Activated B cell treated with CpG ODN at 0.5 μM for 24 hours (primary cell): ENCODE measurements at regions not wholly inside any gene's neighbourhood (a gene's known extent, or its start where the extent isn't known, plus 50 kb on each side); places are given as distances from the start of the nearest gene placed in this dataset.

ENCODE experiments used
- ATAC-seq: fragments of 200-7000 bp; cut with Tn5 transposase; one replicate; pipeline ENCODE4 v1.10.0; 2021; ENCODE audit warnings: low read depth, mild to moderate bottlenecking, moderate library complexity
- CTCF ChIA-PET: fragments of 350-600 bp; sonication (Branson Sonifier 250); formaldehyde crosslinking; loops from one replicate; lab custom pipeline; 2021; ENCODE audit warnings: antibody characterized with exemption; lab: Charles Lee
- POLR2A ChIA-PET: fragments of 350-600 bp; sonication (Branson Sonifier 250); formaldehyde crosslinking; loops from one replicate; lab custom pipeline; 2021; ENCODE audit warnings: antibody characterized with exemption; lab: Charles Lee
- DNase-seq: peaks from one replicate; pipeline ENCODE4 v3.0.0; 2022
- H3K27ac Mint-ChIP-seq: one replicate; pipeline ENCODE4 v1.8.0; 2020; ENCODE audit warnings: mixed read lengths
- H3K27me3 Mint-ChIP-seq: one replicate; pipeline ENCODE4 v1.8.0; 2021; ENCODE audit warnings: mixed read lengths
- H3K36me3 Mint-ChIP-seq: one replicate; pipeline ENCODE4 v1.8.0; 2021; ENCODE audit warnings: low read depth, mixed read lengths
- H3K4me1 Mint-ChIP-seq: one replicate; pipeline ENCODE4 v1.8.0; 2021; ENCODE audit warnings: mixed read lengths
- H3K4me3 Mint-ChIP-seq: one replicate; pipeline ENCODE4 v1.8.0; 2020; ENCODE audit warnings: mild to moderate bottlenecking, mixed read lengths
- H3K9me3 Mint-ChIP-seq: one replicate; pipeline ENCODE4 v1.8.0; 2020; ENCODE audit warnings: mixed read lengths
- CTCF ChIP-seq: fragments of 200-600 bp; IDR thresholded peaks from one replicate; pipeline ENCODE4 v1.8.0; 2022; ENCODE audit warnings: antibody characterized with exemption, mild to moderate bottlenecking
- intact Hi-C: fragments of 100-400 bp; cut with micrococcal nuclease; formaldehyde crosslinking; loops from one replicate; pipeline ENCODE4 v1.15.1; 2024

GRCh38 chr21:21957490-21957889 is 959.3 kb downstream of the NCAM2 start:
- TF ChIP-seq CTCF = no peak
- ChIA-PET CTCF (no interaction called here), POLR2A (no interaction called here)
- Mint-ChIP-seq H3K36me3 (no peaks in the 10 kb centered on the region), H3K27me3 (no peaks in the 10 kb centered on the region), H3K4me1 (no peaks in the 10 kb centered on the region), H3K9me3 (peaks cover 3% of the 10 kb centered on the region), H3K27ac (no peak overlapping the region), H3K4me3 (no peak overlapping the region)
- intact Hi-C loops = no loop called here
- no peak for DNase-seq
- ATAC-seq = no peak

- no peaks in the 10 kb centered on the region for H3K36me3 Mint-ChIP-seq
- ATAC-seq = no peak
Observed at GRCh38 chr21:21963911-21964310, 965.7 kb downstream of the NCAM2 start.

GRCh38 chr21:21968810-21969209 is 970.6 kb downstream of the NCAM2 start:
- H3K4me1 Mint-ChIP-seq = no peaks in the 10 kb centered on the region
- no peaks in the 10 kb centered on the region for H3K27me3 Mint-ChIP-seq
- ChIA-PET CTCF (no interaction called here), POLR2A (no interaction called here)
- H3K36me3 Mint-ChIP-seq = no peaks in the 10 kb centered on the region
- no peak overlapping the region for H3K4me3 Mint-ChIP-seq
- ATAC-seq = no peak
- H3K27ac Mint-ChIP-seq = no peak overlapping the region
- DNase-seq = no peak
- intact Hi-C loops = no loop called here
- H3K9me3 Mint-ChIP-seq = peaks cover 19% of the 10 kb centered on the region
- TF ChIP-seq CTCF = no peak

More at GRCh38 chr21:21963911-21964310, 965.7 kb downstream of the NCAM2 start:
- H3K9me3 Mint-ChIP-seq = peaks cover 22% of the 10 kb centered on the region
- ChIA-PET POLR2A (no interaction called here), CTCF (no interaction called here)
- intact Hi-C loops = no loop called here
- H3K27ac Mint-ChIP-seq = no peak overlapping the region
- DNase-seq = no peak
- no peaks in the 10 kb centered on the region for H3K27me3 Mint-ChIP-seq
- TF ChIP-seq CTCF = no peak
- no peak overlapping the region for H3K4me3 Mint-ChIP-seq
- H3K4me1 Mint-ChIP-seq = no peaks in the 10 kb centered on the region

- POLR2A ChIA-PET = no interaction called here
- Mint-ChIP-seq H3K4me1 (no peaks in the 10 kb centered on the region), H3K4me3 (no peak overlapping the region), H3K9me3 (peaks cover 15% of the 10 kb centered on the region), H3K27ac (no peak overlapping the region), H3K27me3 (no peaks in the 10 kb centered on the region), H3K36me3 (no peaks in the 10 kb centered on the region)
- no peak for TF ChIP-seq CTCF
- CTCF ChIA-PET = no interaction called here
- intact Hi-C loops = no loop called here
- DNase-seq (no peak), ATAC-seq (no peak)
Observed at GRCh38 chr21:21969211-21969610, 971.0 kb downstream of the NCAM2 start.

- no peak for DNase-seq
- H3K4me3 Mint-ChIP-seq = no peak overlapping the region
- POLR2A ChIA-PET = no interaction called here
- CTCF ChIA-PET = interaction anchor here (1.1 kb wide), 1 partner anchor 10 kb away, joined by 3 read pairs; no protein-coding TSS in a partner anchor
- intact Hi-C loops = no loop called here
- H3K4me1 Mint-ChIP-seq = no peaks in the 10 kb centered on the region
- no peak for TF ChIP-seq CTCF
- H3K36me3 Mint-ChIP-seq = no peaks in the 10 kb centered on the region
- peaks cover 3% of the 10 kb centered on the region for H3K9me3 Mint-ChIP-seq
- H3K27ac Mint-ChIP-seq = no peak overlapping the region
- no peak for ATAC-seq
- no peaks in the 10 kb centered on the region for H3K27me3 Mint-ChIP-seq
Observed at GRCh38 chr21:21971384-21971783, 973.2 kb downstream of the NCAM2 start.
